B cell (primary cell): ENCODE measurements at regions not wholly inside any gene's neighbourhood (a gene's known extent, or its start where the extent isn't known, plus 50 kb on each side); places are given as distances from the start of the nearest gene placed in this dataset.

ENCODE experiments used
- ATAC-seq: fragments of 200-7000 bp; cut with Tn5 transposase; one replicate; pipeline ENCODE4 v1.10.0; 2021; ENCODE audit warnings: low read depth, mild to moderate bottlenecking, moderate number of reproducible peaks, moderate library complexity
- CTCF ChIA-PET: fragments of 350-600 bp; sonication (Branson Sonifier 250); formaldehyde crosslinking; loops from one replicate; lab custom pipeline; 2021; ENCODE audit warnings: antibody characterized with exemption, inconsistent platforms; lab: Charles Lee
- POLR2A ChIA-PET: fragments of 350-600 bp; sonication (Branson Sonifier 250); formaldehyde crosslinking; loops from one replicate; lab custom pipeline; 2021; ENCODE audit warnings: antibody characterized with exemption; lab: Charles Lee
- DNase-seq: peaks from one replicate; pipeline ENCODE4 v3.0.0; 2013
- H2AFZ ChIP-seq: 2 replicates; pipeline ENCODE4 v1.6.1; 2012; ENCODE audit warnings: mild to moderate bottlenecking, low read depth, low read length; ENCODE audit not compliant: insufficient read depth, poor library complexity, severe bottlenecking
- H3K27ac ChIP-seq, 2 donors: 1 replicate in 1 of 2; 2 replicates in 1 of 2; pipeline ENCODE4 v1.5.1; 2012 to 2013; ENCODE audit warnings: low read length in 2 of 2, mild to moderate bottlenecking in 2 of 2, moderate library complexity in 1 of 2
- H3K27me3 ChIP-seq, 4 experiments: fragments of 200-600 bp in 1 of 4; sonication (generic) in 1 of 4; replicated peaks in 1 of 4; 1 replicate in 2 of 4; 2 replicates in 2 of 4; pipeline versions ENCODE4 v1.6.1 to v1.7.0; 2013 to 2016; ENCODE audit warnings: low read length in 3 of 4, mild to moderate bottlenecking in 2 of 4, mixed read lengths in 1 of 4, moderate library complexity in 1 of 4; ENCODE audit not compliant: insufficient read depth in 4 of 4, control insufficient read depth in 3 of 4; ENCODE audit errors: control extremely low read depth in 1 of 4
- H3K36me3 ChIP-seq, 2 experiments: replicated peaks in 1 of 2; 1 replicate in 1 of 2; 2 replicates in 1 of 2; pipeline versions ENCODE4 v1.6.1 to v1.7.1; 2013; ENCODE audit warnings: low read length in 1 of 2; ENCODE audit not compliant: insufficient read depth in 2 of 2, control insufficient read depth in 1 of 2; ENCODE audit errors: control extremely low read depth in 1 of 2, extremely low read depth in 1 of 2
- H3K4me1 ChIP-seq, 2 donors: fragments of 200-600 bp in 1 of 2; sonication (generic) in 1 of 2; 1 replicate in 1 of 2; 2 replicates in 1 of 2; pipeline versions ENCODE4 v1.5.1 to v1.6.1; 2013 to 2017; ENCODE audit warnings: low read length in 2 of 2; ENCODE audit not compliant: control insufficient read depth in 2 of 2, insufficient read depth in 2 of 2
- H3K4me2 ChIP-seq: replicated peaks from 2 replicates; pipeline ENCODE3; 2012; ENCODE audit warnings: mild to moderate bottlenecking, low read depth, low read length; ENCODE audit not compliant: poor library complexity, severe bottlenecking
- H3K4me3 ChIP-seq, 5 experiments: fragments of 200-600 bp in 1 of 5; sonication (generic) in 1 of 5; 1 replicate in 3 of 5; 2 replicates in 2 of 5; pipeline versions ENCODE4 v1.5.1 to v1.7.0; 2011 to 2016; ENCODE audit warnings: low read length in 4 of 5, mild to moderate bottlenecking in 4 of 5, low read depth in 2 of 5, control low read depth in 1 of 5, moderate library complexity in 1 of 5; ENCODE audit not compliant: insufficient read depth in 1 of 5; ENCODE audit errors: control extremely low read depth in 1 of 5, extremely low read depth in 1 of 5
- H3K79me2 ChIP-seq: fragments of 200-600 bp; sonication (generic); one replicate; pipeline ENCODE4 v1.6.0; 2016; ENCODE audit warnings: low read length; ENCODE audit not compliant: control insufficient read depth, insufficient read depth
- H3K9ac ChIP-seq: fragments of 200-600 bp; sonication (generic); 2 replicates; pipeline ENCODE4 v1.6.1; 2017; ENCODE audit warnings: mild to moderate bottlenecking, low read length, moderate library complexity
- H3K9me3 ChIP-seq, 3 donors: one replicate each; pipeline versions ENCODE4 v1.6.1 to v1.7.1; 2013; ENCODE audit warnings: low read length in 2 of 3; ENCODE audit not compliant: control insufficient read depth in 2 of 3, insufficient read depth in 1 of 3; ENCODE audit errors: control extremely low read depth in 1 of 3
- H4K20me1 ChIP-seq: 2 replicates; pipeline ENCODE4 v1.6.0; 2012; ENCODE audit warnings: mild to moderate bottlenecking, low read length; ENCODE audit not compliant: insufficient read depth, control insufficient read depth, poor library complexity, severe bottlenecking
- H3K27ac Mint-ChIP-seq: one replicate; pipeline ENCODE4 v1.8.0; 2021; ENCODE audit warnings: mixed read lengths
- H3K27me3 Mint-ChIP-seq: one replicate; pipeline ENCODE4 v1.8.0; 2021; ENCODE audit warnings: mixed read lengths
- H3K4me1 Mint-ChIP-seq: one replicate; pipeline ENCODE4 v1.8.0; 2021; ENCODE audit warnings: mixed read lengths
- H3K4me3 Mint-ChIP-seq: one replicate; pipeline ENCODE4 v1.8.0; 2021; ENCODE audit warnings: mixed read lengths
- H3K9me3 Mint-ChIP-seq: one replicate; pipeline ENCODE4 v1.8.0; 2022; ENCODE audit warnings: mixed read lengths; ENCODE audit not compliant: insufficient read depth
- EZH2 ChIP-seq: IDR thresholded peaks from 2 replicates; pipeline ENCODE4 v1.6.1; 2012; ENCODE audit warnings: borderline replicate concordance, low read depth, mild to moderate bottlenecking, moderate library complexity, low read length; ENCODE audit not compliant: insufficient read depth, poor library complexity, severe bottlenecking
- WGBS: methylation state at CpG from one replicate; pipeline ENCODE4 v1.1.5; 2013; ENCODE audit warnings: missing lambda C conversion rate; ENCODE audit not compliant: insufficient coverage; 5-methylcytosine and 5-hydroxymethylcytosine counted together
- intact Hi-C: fragments of 100-400 bp; cut with micrococcal nuclease; formaldehyde crosslinking; loops from one replicate; pipeline ENCODE4 v1.10.0; 2022
- TF ChIP-seq, protein P1 (sequence below): fragments of 200-600 bp; IDR thresholded peaks from one replicate; pipeline ENCODE4 v1.8.0; 2022; ENCODE audit warnings: antibody characterized with exemption, mild to moderate bottlenecking

DNA sequence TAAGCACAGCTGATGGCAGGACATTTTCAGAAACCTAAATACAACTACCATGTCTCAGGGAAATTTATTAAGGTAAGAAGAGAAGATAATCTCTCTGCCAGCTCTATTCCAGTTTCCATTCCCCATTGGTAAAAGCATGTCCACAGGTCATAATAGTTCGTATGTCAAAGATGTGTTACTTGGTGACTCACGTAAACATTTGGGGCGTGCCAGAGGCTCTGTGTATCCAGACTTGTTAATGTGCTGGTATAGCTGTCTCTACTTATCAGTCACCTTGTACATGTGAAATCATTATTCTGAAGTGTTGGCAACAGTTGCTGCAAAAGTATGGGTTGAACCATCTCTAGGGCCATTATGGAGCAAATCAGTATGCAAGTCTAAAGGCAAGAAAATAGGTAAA is 1345.1 kb downstream of the SUCLG1 start:
- no peak overlapping the region for H3K4me3 Mint-ChIP-seq

DNA sequence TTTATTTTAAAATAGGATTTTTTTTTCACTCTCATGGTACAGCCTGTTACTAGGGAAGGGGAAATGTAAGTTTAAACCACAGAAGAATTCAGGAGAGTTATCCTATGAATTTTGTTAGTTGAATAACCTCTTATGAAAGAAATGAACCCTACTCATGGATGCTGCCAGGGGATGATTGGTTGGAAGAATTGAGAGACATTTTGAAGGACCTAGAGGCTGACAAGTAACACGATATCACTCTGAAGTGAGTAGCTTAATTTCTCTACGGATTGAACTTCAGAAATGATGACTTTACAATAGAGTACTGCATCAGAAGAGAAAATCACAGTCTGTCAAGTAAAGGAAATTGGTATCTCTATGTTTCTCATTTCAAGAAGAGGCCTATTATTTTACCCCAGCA is 1346.2 kb downstream of the SUCLG1 start:
- Histone ChIP-seq H3K9ac (no peak overlapping the region), H3K27ac (no peak overlapping the region), H2AFZ (no peak overlapping the region), H3K36me3 (no peaks in the 10 kb centered on the region), H3K9me3 (no peaks in the 10 kb centered on the region), H3K79me2 (no peaks in the 10 kb centered on the region), H3K27me3 (no peaks in the 10 kb centered on the region), H3K4me3 (no peak overlapping the region), H4K20me1 (no peaks in the 10 kb centered on the region), H3K4me2 (no peak overlapping the region), H3K4me1 (no peaks in the 10 kb centered on the region)
- WGBS: no CpG with 5 or more reads among the region's 2 CpGs
- no peak overlapping the region for H3K4me3 Mint-ChIP-seq
- ATAC-seq: no peak
- no peak overlapping the region for H3K27ac Mint-ChIP-seq
- ChIA-PET CTCF (no interaction called here), POLR2A (no interaction called here)
- H3K4me1 Mint-ChIP-seq: no peaks in the 10 kb centered on the region
- TF ChIP-seq EZH2: no peak
- TF ChIP-seq, protein P1, sequence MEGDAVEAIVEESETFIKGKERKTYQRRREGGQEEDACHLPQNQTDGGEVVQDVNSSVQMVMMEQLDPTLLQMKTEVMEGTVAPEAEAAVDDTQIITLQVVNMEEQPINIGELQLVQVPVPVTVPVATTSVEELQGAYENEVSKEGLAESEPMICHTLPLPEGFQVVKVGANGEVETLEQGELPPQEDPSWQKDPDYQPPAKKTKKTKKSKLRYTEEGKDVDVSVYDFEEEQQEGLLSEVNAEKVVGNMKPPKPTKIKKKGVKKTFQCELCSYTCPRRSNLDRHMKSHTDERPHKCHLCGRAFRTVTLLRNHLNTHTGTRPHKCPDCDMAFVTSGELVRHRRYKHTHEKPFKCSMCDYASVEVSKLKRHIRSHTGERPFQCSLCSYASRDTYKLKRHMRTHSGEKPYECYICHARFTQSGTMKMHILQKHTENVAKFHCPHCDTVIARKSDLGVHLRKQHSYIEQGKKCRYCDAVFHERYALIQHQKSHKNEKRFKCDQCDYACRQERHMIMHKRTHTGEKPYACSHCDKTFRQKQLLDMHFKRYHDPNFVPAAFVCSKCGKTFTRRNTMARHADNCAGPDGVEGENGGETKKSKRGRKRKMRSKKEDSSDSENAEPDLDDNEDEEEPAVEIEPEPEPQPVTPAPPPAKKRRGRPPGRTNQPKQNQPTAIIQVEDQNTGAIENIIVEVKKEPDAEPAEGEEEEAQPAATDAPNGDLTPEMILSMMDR: no peak
- H3K27me3 Mint-ChIP-seq: no peaks in the 10 kb centered on the region
- intact Hi-C loops: no loop called here
- DNase-seq: no peak
- H3K9me3 Mint-ChIP-seq: peaks cover 3% of the 10 kb centered on the region

More for the DNA sequence above, 1345.1 kb downstream of the SUCLG1 start:
- ChIA-PET POLR2A (no interaction called here), CTCF (no interaction called here)
- H3K4me3 ChIP-seq: no peak overlapping the region
- no peaks in the 10 kb centered on the region for H3K27me3 ChIP-seq
- no peaks in the 10 kb centered on the region for H3K4me1 ChIP-seq
- Mint-ChIP-seq H3K4me1 (no peaks in the 10 kb centered on the region), H3K9me3 (peaks cover 3% of the 10 kb centered on the region), H3K27me3 (no peaks in the 10 kb centered on the region), H3K27ac (no peak overlapping the region)
- no peaks in the 10 kb centered on the region for H3K9me3 ChIP-seq
- no peak for DNase-seq
- TF ChIP-seq, protein P1: no peak
- no peak for TF ChIP-seq EZH2
- H4K20me1 ChIP-seq: no peaks in the 10 kb centered on the region
- no peaks in the 10 kb centered on the region for H3K79me2 ChIP-seq
- no peak overlapping the region for H2AFZ ChIP-seq
- no peaks in the 10 kb centered on the region for H3K36me3 ChIP-seq
- intact Hi-C loops: no loop called here
- no peak overlapping the region for H3K4me2 ChIP-seq
- no peak overlapping the region for H3K9ac ChIP-seq
- ATAC-seq: no peak
- no peak overlapping the region for H3K27ac ChIP-seq
- 100% methylated on average over 3 of the region's 3 CpGs for WGBS
